ENCODE measurements at regions not wholly inside any gene's neighbourhood (a gene's known extent, or its start where the extent isn't known, plus 50 kb on each side); places are given as distances from the start of the nearest gene placed in this dataset.

DNA sequence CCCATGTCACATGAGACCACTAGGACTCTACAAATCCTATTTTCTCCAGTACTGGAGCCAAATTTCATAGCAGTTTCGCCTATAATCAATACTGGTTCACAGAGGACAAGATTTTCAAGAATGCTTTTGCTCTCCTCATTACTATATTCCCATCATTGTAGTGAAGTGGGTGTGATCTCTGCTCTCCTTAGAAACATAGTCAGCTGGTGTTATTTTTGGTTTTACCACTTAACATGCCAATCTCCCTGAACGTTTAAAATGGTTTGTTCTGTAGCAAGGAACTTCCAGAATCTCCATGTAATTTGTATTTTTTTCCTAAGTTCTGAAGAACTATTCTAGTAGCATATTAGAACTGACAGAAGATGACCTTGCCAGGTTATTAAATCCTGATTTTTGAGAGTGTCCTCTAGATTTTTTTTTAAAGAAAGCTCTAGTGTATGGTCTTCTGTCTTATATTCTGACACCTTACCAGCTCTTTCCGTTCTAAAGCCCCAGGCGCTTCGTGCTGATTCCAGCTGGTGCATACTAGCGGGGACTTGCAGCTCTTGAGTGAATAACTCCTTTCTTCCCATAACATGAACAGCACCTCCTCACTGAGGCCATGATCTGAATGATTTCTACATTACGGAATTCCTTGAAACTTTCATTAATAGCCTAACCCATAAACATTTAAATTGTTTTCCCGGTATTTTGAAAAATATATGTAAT, 1372.9 kb downstream of the TECRL start:
- TF ChIP-seq REST (IDR thresholded peaks at IDR 0.05; ENCODE audit: unreplicated experiment) (no peak), POLR2AphosphoS5 (IDR thresholded peaks at IDR 0.05; ENCODE audit: low read depth) (no peak), EZH2phosphoT487 (IDR thresholded peaks at IDR 0.05; ENCODE audit: unreplicated experiment) (no peak), JUNB (IDR thresholded peaks at IDR 0.05; ENCODE audit: unreplicated experiment) (no peak), CREB1 (CRISPR knock-in tag; IDR thresholded peaks at IDR 0.05; ENCODE audit: low read depth) (no peak), EZH2 (IDR thresholded peaks at IDR 0.05; ENCODE audit: low read depth, unreplicated experiment) (no peak), NANOG (IDR thresholded peaks at IDR 0.05; ENCODE audit: borderline replicate concordance) (no peak), ZNF114 (CRISPR knock-in tag; IDR thresholded peaks at IDR 0.05) (no peak), ETS1 (IDR thresholded peaks at IDR 0.05) (no peak), STAT1 (IDR thresholded peaks at IDR 0.05; ENCODE audit: unreplicated experiment) (no peak), ZNF331 (CRISPR knock-in tag; IDR thresholded peaks at IDR 0.05; ENCODE audit: low read depth) (no peak)
- TF ChIP-seq, protein P1, sequence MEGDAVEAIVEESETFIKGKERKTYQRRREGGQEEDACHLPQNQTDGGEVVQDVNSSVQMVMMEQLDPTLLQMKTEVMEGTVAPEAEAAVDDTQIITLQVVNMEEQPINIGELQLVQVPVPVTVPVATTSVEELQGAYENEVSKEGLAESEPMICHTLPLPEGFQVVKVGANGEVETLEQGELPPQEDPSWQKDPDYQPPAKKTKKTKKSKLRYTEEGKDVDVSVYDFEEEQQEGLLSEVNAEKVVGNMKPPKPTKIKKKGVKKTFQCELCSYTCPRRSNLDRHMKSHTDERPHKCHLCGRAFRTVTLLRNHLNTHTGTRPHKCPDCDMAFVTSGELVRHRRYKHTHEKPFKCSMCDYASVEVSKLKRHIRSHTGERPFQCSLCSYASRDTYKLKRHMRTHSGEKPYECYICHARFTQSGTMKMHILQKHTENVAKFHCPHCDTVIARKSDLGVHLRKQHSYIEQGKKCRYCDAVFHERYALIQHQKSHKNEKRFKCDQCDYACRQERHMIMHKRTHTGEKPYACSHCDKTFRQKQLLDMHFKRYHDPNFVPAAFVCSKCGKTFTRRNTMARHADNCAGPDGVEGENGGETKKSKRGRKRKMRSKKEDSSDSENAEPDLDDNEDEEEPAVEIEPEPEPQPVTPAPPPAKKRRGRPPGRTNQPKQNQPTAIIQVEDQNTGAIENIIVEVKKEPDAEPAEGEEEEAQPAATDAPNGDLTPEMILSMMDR (conservative IDR thresholded peaks at IDR 0.05; ENCODE audit: low read depth in 2 of 2), result no peak
